G401 (cell line): ENCODE measurements at regions not wholly inside any gene's neighbourhood (a gene's known extent, or its start where the extent isn't known, plus 50 kb on each side); places are given as distances from the start of the nearest gene placed in this dataset.

Experiments used
- DNase-seq: peaks from one replicate; pipeline ENCODE4 v3.0.0-alpha.2; 2015; ENCODE audit warnings: low spot score
- in situ Hi-C: cut with HindIII; loops from 2 replicates; pipeline ENCODE4 v1.10.0; 2016; ENCODE audit warnings: low sequenced_read_pairs, mixed read lengths

DNA sequence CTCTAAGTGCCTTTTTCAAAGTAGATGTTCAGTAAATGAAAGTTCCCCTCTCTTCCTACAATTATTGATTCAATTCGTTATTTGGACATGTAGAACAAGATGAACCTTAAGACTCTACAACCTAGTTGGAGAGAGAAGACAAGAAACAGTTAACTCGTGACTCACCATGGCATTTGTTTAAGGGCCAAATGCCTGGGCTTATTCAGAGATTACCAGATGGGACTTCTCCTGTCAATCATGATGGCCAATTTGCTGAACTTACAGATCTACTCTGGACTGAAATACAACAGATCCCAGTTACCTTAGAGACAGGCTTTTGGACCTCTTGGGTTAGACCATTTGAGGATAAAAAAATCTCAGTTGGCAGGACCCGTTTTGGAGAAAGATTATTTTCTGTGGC lies 93.5 kb downstream of the C1orf94 start:
- in situ Hi-C loops, result no loop called here
- DNase-seq, result no peak

DNA sequence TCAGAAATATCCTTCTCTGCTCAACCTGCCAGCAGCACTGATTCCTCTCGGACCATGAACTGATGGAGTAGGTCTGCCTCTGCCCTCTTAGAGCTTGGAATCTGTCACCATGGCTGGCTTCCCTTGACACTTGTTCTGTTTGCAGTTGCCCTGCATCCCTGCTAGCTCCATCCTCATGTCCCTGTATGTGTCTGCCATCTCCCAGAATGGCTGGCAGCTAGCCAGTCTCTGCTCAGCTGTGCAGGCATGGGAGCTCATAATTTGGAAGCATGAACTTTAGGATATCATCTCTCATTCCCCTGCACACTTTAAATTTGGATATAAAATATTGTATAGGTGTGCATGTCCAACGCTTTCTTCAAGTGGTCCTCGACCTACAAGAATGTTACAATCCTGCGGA lies 95.4 kb downstream of the C1orf94 start:
- DNase-seq, result no peak
- in situ Hi-C loops, result no loop called here

- in situ Hi-C loops, result no loop called here
- DNase-seq, result no peak
Measured at GRCh38 chr1:34275150-34275549, 98.4 kb downstream of the C1orf94 start.

DNA sequence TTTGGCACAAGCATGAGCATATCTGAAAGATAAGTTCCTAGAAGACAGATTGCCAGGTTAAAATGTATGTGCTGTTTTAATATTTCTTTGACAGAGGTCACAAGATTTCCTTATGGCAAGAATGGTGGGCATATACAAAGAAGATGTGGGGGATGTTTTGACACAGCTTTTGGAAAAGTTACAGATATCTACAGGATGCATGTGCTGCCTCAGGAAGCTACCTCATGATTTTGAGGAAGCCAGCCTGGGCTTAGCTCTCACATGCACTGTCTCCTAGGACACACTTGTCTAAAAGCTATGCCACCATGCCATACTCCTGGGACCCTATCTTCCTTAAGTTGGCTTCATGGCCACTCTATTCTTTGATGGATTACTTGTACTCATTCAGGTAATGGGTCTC lies 99.9 kb downstream of the C1orf94 start:
- no peak for DNase-seq
- in situ Hi-C loops, result no loop called here

DNA sequence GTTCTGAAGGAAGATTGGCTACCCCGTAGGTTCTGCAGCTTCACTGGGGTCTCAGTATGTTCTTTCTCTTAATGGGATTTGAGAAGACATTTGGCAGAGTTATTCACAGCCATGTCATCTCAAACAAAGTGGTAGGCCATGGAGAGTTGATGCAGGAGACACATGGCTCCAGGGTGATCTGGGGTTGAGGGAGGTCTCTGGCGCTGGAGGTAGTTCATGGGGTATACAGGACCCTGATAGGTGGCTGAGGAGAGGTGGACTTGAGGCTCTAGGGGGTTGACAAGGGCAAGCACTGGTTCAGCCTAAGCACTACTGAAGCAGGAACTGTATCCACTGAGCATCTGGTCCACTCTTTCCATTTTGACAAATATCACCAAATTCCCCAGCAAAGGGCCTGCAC lies 100.4 kb downstream of the C1orf94 start:
- in situ Hi-C loops, result no loop called here

GRCh38 chr1:34278211-34278610 lies 101.5 kb downstream of the C1orf94 start:
- in situ Hi-C loops, result no loop called here

More for the DNA sequence above, 100.4 kb downstream of the C1orf94 start:
- DNase-seq, result no peak

DNA sequence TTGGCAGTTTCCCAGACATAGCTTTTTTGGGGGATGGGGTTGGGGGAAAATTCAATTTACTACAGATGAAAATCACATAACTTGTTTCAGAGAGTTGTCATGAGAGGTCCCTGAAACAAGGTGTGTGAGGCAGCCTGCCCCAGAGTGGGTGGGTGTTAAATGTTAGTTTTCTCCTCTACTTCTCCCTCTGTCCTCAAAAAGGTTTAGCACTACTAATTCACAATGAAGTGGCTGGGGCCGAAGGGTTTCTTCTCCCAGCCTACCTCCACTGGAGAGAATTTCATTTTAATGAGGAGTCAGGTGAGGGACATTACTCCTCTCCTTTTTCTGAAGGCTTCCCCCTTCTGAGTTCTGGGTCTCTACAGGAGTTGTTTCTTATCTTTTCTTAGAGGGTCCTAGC lies 103.3 kb downstream of the C1orf94 start:
- in situ Hi-C loops, result no loop called here
- DNase-seq, result no peak

More at GRCh38 chr1:34278211-34278610, 101.5 kb downstream of the C1orf94 start:
- DNase-seq, result no peak

- in situ Hi-C loops, result no loop called here
- no peak for DNase-seq
Measured at GRCh38 chr1:34280509-34280908, 103.8 kb downstream of the C1orf94 start.

DNA sequence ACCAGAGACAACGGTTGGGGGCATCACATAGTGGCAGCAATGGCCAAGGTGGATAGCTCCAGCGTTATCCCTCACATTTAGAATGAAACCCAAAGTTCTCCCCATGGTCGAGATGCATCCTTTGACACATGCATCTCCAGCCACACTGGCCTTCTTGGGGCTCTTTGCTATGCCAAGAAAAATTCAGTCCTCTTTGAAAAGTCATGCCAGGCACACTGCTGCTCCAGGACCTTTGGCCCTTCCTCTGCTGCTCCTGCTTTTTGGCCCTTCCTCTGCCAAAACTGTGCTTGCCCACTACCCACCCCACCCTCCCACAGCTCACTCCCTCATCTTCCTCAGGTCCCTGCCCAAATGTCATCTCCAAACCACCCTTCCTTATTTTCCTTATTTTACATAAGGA lies 106.4 kb downstream of the C1orf94 start:
- DNase-seq, result no peak
- in situ Hi-C loops, result no loop called here

- in situ Hi-C loops, result no loop called here
- DNase-seq, result no peak
Measured at GRCh38 chr1:34286511-34286910, 109.8 kb downstream of the C1orf94 start.

DNA sequence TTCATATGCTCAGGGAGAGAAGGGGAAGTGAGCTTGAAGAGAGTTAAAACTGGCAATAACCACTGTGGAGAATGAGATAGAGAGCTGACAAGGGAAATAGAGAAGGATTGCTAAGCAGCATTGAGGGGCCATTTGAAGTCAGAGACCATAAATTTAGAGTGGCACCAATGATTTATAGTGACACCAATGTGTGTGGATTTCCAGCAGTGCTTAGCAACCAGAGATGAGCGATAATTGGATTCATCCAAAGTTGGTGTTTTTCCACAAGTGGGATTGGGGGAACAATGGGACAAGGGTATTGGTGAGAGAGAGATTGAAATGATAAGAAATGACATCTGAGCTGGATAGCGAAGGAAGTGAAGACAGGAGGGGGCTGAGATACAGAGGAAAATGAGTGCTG lies 114.1 kb downstream of the C1orf94 start:
- in situ Hi-C loops, result no loop called here
- DNase-seq, result no peak

DNA sequence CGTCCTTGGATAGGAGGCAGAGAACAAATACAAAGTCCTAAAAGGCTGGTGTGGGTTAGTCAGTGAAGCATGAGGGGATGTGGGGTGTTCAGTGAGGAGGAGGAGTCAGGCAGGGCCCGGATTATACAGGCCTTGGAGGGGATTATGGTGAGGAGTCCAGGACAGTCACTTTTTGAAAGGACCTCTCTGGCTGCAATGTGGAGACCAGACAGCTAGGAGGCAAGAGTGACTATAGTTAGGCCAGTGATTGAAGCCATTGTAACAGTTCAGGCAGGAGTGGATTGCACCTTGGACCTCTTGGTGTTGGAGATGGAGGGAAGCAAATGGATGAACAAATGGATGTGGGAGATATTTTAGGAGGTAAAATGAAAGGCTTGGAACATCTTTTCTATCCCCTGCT lies 115.8 kb downstream of the C1orf94 start:
- no peak for DNase-seq
- in situ Hi-C loops, result no loop called here

DNA sequence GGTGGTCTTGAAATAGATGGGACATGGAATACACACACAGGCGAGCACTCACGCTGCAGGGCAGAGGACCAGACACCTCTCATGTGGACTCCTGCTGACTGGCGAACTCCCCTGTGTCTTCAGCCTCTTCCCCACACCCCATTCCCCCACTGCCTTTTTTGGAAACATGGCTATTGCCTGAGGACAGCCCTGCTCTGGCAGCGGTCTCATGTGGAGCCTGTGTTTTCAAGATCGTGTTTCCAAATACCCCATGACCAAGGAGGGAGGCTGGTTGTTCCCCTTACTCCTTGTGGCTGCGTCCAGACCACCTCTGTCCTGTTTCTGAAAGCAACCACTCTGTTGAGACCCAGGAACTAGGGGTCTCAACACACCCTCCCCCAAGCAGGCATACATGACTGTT lies 119.4 kb downstream of the C1orf94 start:
- no peak for DNase-seq
- in situ Hi-C loops, result no loop called here

DNA sequence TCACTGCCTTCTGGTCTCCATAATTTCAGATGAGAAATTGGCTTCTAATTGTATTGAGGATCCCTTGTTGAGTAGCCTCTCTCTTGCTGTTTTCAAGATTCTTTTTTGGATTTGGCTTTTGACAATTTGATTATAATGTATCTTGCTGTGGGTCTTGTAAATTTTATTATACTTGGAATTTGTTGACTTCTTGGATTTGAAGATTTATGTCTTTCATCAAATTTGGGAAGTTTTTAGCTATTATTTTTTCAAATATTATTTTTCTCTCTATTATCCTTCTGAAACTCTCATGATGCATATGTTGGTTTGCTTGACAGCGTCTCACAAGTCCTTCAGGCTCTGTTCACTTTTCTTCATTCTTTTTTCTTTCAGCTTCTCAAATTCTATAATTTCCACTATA lies 126.1 kb downstream of the C1orf94 start:
- no peak for DNase-seq
- in situ Hi-C loops, result no loop called here

DNA sequence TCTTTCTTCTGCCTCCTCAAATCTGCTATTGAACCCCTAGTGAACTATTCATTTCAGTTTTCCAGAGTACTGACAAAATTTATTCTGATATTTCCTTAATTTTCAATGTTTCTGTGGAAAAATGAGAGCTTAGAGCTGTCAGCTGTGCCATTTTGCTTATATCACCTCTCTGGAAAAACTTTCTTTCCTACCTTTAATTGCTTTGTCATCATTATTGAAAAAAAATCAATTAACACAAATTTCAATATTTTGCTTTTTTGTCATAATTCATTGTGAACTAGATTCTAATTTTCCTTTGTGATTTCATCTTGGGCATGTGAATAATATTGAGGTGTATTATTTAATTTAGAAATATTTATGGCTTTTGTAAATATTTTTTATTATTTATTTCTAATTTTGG lies 126.5 kb downstream of the C1orf94 start:
- in situ Hi-C loops, result no loop called here
- DNase-seq, result no peak

DNA sequence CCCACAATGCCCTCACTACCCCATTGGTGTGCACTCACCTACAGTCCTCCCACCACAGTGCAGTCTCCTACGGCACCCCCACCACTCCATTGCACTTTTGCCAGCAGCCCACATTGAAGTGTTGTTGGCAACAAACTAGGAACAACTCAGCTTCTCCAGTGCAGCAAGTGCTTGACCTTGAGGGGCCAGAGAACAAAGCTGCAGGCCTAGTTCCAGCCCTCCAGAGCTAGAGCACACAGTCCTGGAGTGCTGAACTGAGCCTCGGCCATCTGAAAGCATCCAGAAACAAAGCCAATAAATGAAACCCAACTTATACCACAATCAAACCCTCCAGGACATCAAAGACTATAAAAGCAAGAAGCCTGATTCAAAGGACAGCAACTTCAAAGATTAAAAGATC lies 129.9 kb downstream of the C1orf94 start:
- in situ Hi-C loops, result no loop called here
- no peak for DNase-seq

DNA sequence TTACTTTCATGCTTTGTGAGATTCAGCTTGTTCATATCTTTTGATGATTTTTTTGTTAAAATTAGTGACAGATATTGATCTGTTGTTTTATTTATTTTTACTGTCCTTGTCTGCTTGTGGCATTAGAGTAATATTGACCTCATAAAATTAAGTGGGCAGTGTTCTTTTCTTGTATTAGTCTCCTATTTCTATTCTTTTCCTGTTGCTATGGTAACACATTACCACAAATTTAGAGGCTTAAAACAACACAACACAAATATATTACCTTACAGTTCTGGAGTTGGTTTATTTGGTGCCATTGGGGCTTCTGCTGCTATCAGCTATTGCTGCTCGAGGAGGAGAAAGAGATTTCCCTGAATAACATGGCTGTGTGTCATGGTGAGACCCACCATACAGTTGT lies 135.7 kb downstream of the C1orf94 start:
- DNase-seq, result no peak
- in situ Hi-C loops, result no loop called here

- in situ Hi-C loops, result no loop called here
- no peak for DNase-seq
Measured at GRCh38 chr1:34315974-34316373, 139.3 kb downstream of the C1orf94 start.

DNA sequence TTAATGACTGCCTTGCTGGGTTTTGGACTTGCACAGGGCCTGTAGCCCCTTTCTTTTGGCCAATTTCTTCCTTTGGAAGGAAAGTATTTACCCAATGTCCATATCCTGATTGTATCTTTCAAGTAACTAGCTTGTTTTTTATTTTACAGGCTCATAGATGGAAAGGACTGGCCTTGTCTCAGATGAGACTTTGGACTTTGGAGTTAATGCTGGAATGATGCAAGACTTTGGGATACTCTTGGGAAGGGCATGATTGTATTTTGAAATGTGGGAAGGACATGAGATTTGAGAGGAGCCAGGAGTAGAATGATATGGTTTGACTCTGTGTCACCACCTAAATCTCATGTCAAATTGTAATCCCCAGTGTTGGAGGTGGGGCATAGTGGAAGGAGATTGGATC lies 140.1 kb downstream of the C1orf94 start:
- in situ Hi-C loops, result no loop called here
- no peak for DNase-seq

DNA sequence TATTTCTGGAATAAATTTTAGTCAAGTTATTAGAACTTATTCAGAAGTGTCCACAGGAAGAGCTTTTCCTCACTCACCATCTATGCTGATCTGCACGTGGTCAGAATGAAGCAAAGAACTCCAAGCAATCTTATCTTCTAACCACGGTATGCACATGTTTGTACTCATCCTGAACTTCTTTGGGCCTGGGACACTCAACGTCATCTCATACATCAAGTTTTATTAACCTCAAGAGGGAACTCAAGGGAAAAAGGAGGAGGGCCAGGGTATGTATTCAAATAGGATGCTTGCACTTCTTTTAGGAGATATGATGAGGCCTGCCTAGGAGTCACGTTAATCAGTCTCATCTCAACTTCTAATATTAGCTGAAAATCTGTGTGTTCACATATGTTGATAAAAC lies 142.5 kb downstream of the C1orf94 start:
- in situ Hi-C loops, result no loop called here

GRCh38 chr1:34320053-34320669 lies 143.5 kb downstream of the C1orf94 start:
- in situ Hi-C loops, result no loop called here

More for the DNA sequence above, 142.5 kb downstream of the C1orf94 start:
- no peak for DNase-seq

DNA sequence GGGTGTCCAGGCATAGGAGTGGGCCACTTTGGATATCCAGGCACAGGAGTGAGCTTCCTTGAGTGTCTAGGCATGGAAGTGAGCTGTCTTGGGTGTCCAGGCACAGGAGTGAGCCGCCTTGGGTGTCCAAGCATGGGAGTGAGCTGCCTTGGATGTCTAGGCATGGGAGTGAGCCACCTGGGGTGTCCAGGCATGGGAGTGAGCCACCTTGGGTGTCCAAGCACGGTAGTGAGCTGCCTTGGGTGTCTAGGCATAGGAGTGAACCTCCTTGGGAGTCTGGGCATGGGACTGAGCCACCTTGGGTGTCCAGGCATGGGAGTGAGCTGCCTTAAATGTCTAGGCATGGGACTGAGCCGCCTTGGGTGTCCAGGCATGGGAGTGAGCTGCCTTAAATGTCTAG lies 146.3 kb downstream of the C1orf94 start:
- DNase-seq, result no peak
- in situ Hi-C loops, result no loop called here

More at GRCh38 chr1:34320053-34320669, 143.5 kb downstream of the C1orf94 start:
- no peak for DNase-seq
